Vagina (tissue), 2 donors: ENCODE measurements at regions not wholly inside any gene's neighbourhood (a gene's known extent, or its start where the extent isn't known, plus 50 kb on each side); places are given as distances from the start of the nearest gene placed in this dataset.

ENCODE experiments used
- DNase-seq, 2 donors: peaks; one replicate each; pipeline ENCODE4 v3.0.0-alpha.2; 2017; ENCODE audit errors: extremely low spot score in 2 of 2
- H3K27ac ChIP-seq: fragments of 200-600 bp; sonication (generic); one replicate; pipeline ENCODE4 v1.5.1; 2019
- H3K27me3 ChIP-seq: fragments of 200-600 bp; sonication (generic); one replicate; pipeline ENCODE4 v1.5.1; 2019
- H3K36me3 ChIP-seq, 2 donors: fragments of 200-600 bp; sonication (generic); one replicate each; pipeline ENCODE4 v1.5.1; 2017 to 2019
- H3K4me1 ChIP-seq: fragments of 200-600 bp; sonication (generic); one replicate; pipeline ENCODE4 v1.5.1; 2019
- H3K4me3 ChIP-seq, 2 donors: fragments of 200-600 bp; sonication (generic); 1 replicate in 1 of 2; 2 replicates in 1 of 2; pipeline ENCODE4 v1.5.1; 2016 to 2019
- H3K9me3 ChIP-seq: fragments of 200-600 bp; sonication (generic); one replicate; pipeline ENCODE4 v1.5.1; 2019
- CTCF ChIP-seq, 3 experiments: fragments of 450-650 bp in 2 of 3; fragments of 200-600 bp in 1 of 3; sonication (generic) in 1 of 3; IDR thresholded peaks; one replicate each; pipeline ENCODE4 v1.5.1; 2017 to 2019; ENCODE audit warnings: antibody characterized with exemption in 3 of 3, mild to moderate bottlenecking in 2 of 3, moderate library complexity in 2 of 3
- POLR2A ChIP-seq, 2 donors: fragments of 450-650 bp; IDR thresholded peaks; one replicate each; pipeline ENCODE4 v1.6.1; 2017; ENCODE audit warnings: antibody characterized with exemption in 2 of 2, mild to moderate bottlenecking in 2 of 2, moderate library complexity in 2 of 2
- POLR2AphosphoS5 ChIP-seq, 2 donors: sonication (generic); formaldehyde crosslinking; IDR thresholded peaks; one replicate each; pipeline ENCODE4 v1.9.0; 2017; ENCODE audit warnings: antibody characterized with exemption in 2 of 2, mild to moderate bottlenecking in 2 of 2, low read depth in 1 of 2; ENCODE audit not compliant: insufficient read depth in 1 of 2
- intact Hi-C: fragments of 100-400 bp; cut with DNase I; formaldehyde crosslinking; loops from one replicate; pipeline ENCODE4 v1.15.1; 2023

GRCh38 chr3:176005564-176005963, 1146.4 kb downstream of the NAALADL2 start:
- no peaks in the 10 kb centered on the region for H3K27me3 ChIP-seq
- TF ChIP-seq CTCF (IDR thresholded peaks at IDR 0.05) (no peak), POLR2A (IDR thresholded peaks at IDR 0.05) (no peak), POLR2AphosphoS5 (IDR thresholded peaks at IDR 0.05; ENCODE audit: insufficient read depth in 1 of 2, low read depth in 1 of 2) (no peak)
- no peak overlapping the region for H3K27ac ChIP-seq

GRCh38 chr3:175989161-175989560, 1130.0 kb downstream of the NAALADL2 start:
- TF ChIP-seq CTCF (IDR thresholded peaks at IDR 0.05) (no peak), POLR2A (IDR thresholded peaks at IDR 0.05) (no peak), POLR2AphosphoS5 (IDR thresholded peaks at IDR 0.05; ENCODE audit: insufficient read depth in 1 of 2, low read depth in 1 of 2) (no peak)
- DNase-seq, result no peak
- Histone ChIP-seq H3K27me3 (no peaks in the 10 kb centered on the region), H3K27ac (no peak overlapping the region), H3K4me1 (no peaks in the 10 kb centered on the region), H3K4me3 (no peak overlapping the region), H3K36me3 (no peaks in the 10 kb centered on the region), H3K9me3 (no peaks in the 10 kb centered on the region)
- intact Hi-C loops, result no loop called here

More at GRCh38 chr3:176005564-176005963, 1146.4 kb downstream of the NAALADL2 start:
- H3K4me3 ChIP-seq, result no peak overlapping the region
- no peak for DNase-seq
- H3K36me3 ChIP-seq, result no peaks in the 10 kb centered on the region
- H3K9me3 ChIP-seq, result no peaks in the 10 kb centered on the region
- intact Hi-C loops, result no loop called here
- H3K4me1 ChIP-seq, result no peaks in the 10 kb centered on the region

- Histone ChIP-seq H3K36me3 (no peaks in the 10 kb centered on the region), H3K4me1 (no peaks in the 10 kb centered on the region), H3K27me3 (no peaks in the 10 kb centered on the region), H3K27ac (no peak overlapping the region), H3K4me3 (no peak overlapping the region), H3K9me3 (no peaks in the 10 kb centered on the region)
- no peak for DNase-seq
- intact Hi-C loops, result no loop called here
- no peak for TF ChIP-seq POLR2A (IDR thresholded peaks at IDR 0.05)
Observed at GRCh38 chr3:175988401-175988800, 1129.3 kb downstream of the NAALADL2 start.

GRCh38 chr3:175985781-175986180, 1126.6 kb downstream of the NAALADL2 start:
- intact Hi-C loops, result no loop called here
- TF ChIP-seq POLR2AphosphoS5 (IDR thresholded peaks at IDR 0.05; ENCODE audit: insufficient read depth in 1 of 2, low read depth in 1 of 2) (no peak), POLR2A (IDR thresholded peaks at IDR 0.05) (no peak), CTCF (IDR thresholded peaks at IDR 0.05) (no peak)
- H3K9me3 ChIP-seq, result no peaks in the 10 kb centered on the region

DNA sequence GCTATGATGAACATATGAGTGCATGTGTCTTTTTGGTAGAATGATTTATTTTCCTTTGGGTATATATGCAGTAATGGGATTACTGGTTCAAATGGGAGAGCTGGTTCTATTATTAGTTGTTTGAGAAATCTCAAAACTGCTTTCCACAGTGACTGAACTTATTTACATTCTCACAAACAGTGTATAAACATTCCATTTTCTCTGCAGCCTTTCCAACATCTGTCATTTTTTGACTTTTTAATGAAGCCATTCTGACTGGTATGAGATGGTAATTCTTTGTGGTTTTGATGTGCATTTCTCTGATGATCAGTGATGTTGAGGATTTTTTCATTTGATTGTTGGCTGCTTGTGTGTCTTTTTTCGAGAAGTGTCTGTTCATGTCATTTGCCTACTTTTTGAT, 1124.2 kb downstream of the NAALADL2 start:
- no peaks in the 10 kb centered on the region for H3K36me3 ChIP-seq
- H3K27ac ChIP-seq, result no peak overlapping the region
- no peaks in the 10 kb centered on the region for H3K9me3 ChIP-seq
- TF ChIP-seq POLR2A (IDR thresholded peaks at IDR 0.05) (no peak), CTCF (IDR thresholded peaks at IDR 0.05) (no peak), POLR2AphosphoS5 (IDR thresholded peaks at IDR 0.05; ENCODE audit: insufficient read depth in 1 of 2, low read depth in 1 of 2) (no peak)
- no peaks in the 10 kb centered on the region for H3K27me3 ChIP-seq
- intact Hi-C loops, result no loop called here
- DNase-seq, result no peak
- no peaks in the 10 kb centered on the region for H3K4me1 ChIP-seq
- H3K4me3 ChIP-seq, result no peak overlapping the region

More at GRCh38 chr3:175985781-175986180, 1126.6 kb downstream of the NAALADL2 start:
- no peak for DNase-seq
- H3K4me3 ChIP-seq, result no peak overlapping the region
- H3K4me1 ChIP-seq, result no peaks in the 10 kb centered on the region
- H3K36me3 ChIP-seq, result no peaks in the 10 kb centered on the region
- no peak overlapping the region for H3K27ac ChIP-seq
- no peaks in the 10 kb centered on the region for H3K27me3 ChIP-seq
